ENCODE measurements at regions not wholly inside any gene's neighbourhood (a gene's known extent, or its start where the extent isn't known, plus 50 kb on each side); places are given as distances from the start of the nearest gene placed in this dataset.

GRCh38 chr4:159777689-159778088 lies 674.8 kb downstream of the RAPGEF2 start:
- intact Hi-C loops (cut with DNase I): no loop called here
- Histone ChIP-seq H3K9me3 (peaks cover 0 to under 1% (median 0%) of the 10 kb centered on the region in 11 donors), H3K36me3 (no peaks in the 10 kb centered on the region), H3K27ac (no peak overlapping the region), H3K4me1 (no peaks in the 10 kb centered on the region), H3K27me3 (no peaks in the 10 kb centered on the region), H3K4me3 (no peak overlapping the region)
- DNase-seq (no peak), ATAC-seq (no peak)
- TF ChIP-seq CTCF (IDR thresholded peaks at IDR 0.05): no peak
- 59 to 61% methylated on average over 4 of the region's 4 CpGs for WGBS, 2 donors

GRCh38 chr4:159778298-159778697 lies 675.4 kb downstream of the RAPGEF2 start:
- DNase-seq (no peak), ATAC-seq (no peak)
- Histone ChIP-seq H3K4me3 (no peak overlapping the region), H3K9me3 (no peaks in the 10 kb centered on the region), H3K36me3 (no peaks in the 10 kb centered on the region), H3K27ac (no peak overlapping the region), H3K27me3 (no peaks in the 10 kb centered on the region), H3K4me1 (no peaks in the 10 kb centered on the region)
- intact Hi-C loops (cut with DNase I): no loop called here
- no peak for TF ChIP-seq CTCF (IDR thresholded peaks at IDR 0.05)

- TF ChIP-seq CTCF (IDR thresholded peaks at IDR 0.05): no peak
- Histone ChIP-seq H3K4me3 (no peak overlapping the region), H3K4me1 (no peaks in the 10 kb centered on the region), H3K27ac (no peak overlapping the region), H3K9me3 (peaks cover 0 to 3% (median 0%) of the 10 kb centered on the region in 11 donors), H3K27me3 (no peaks in the 10 kb centered on the region), H3K36me3 (no peaks in the 10 kb centered on the region)
- DNase-seq (no peak), ATAC-seq (no peak)
- WGBS, 2 donors: 84 to 90% methylated on average over 3 of the region's 3 CpGs
- intact Hi-C loops (cut with DNase I): no loop called here
Measured at GRCh38 chr4:159779716-159780115, 676.8 kb downstream of the RAPGEF2 start.

- intact Hi-C loops (cut with DNase I): no loop called here
- no peak overlapping the region for H3K27ac ChIP-seq
- no peaks in the 10 kb centered on the region for H3K36me3 ChIP-seq
- TF ChIP-seq CTCF (IDR thresholded peaks at IDR 0.05): no peak
- no peaks in the 10 kb centered on the region for H3K27me3 ChIP-seq
- no peak for ATAC-seq
- no peaks in the 10 kb centered on the region for H3K4me1 ChIP-seq
- 90% methylated on average over 2 of the region's 2 CpGs for WGBS, 2 donors
- DNase-seq: no peak
- H3K4me3 ChIP-seq: no peak overlapping the region
- peaks cover 0 to 3% (median 0%) of the 10 kb centered on the region in 11 donors for H3K9me3 ChIP-seq
Measured at GRCh38 chr4:159780196-159780922, 677.5 kb downstream of the RAPGEF2 start.
